ENCODE measurements at regions not wholly inside any gene's neighbourhood (a gene's known extent, or its start where the extent isn't known, plus 50 kb on each side); places are given as distances from the start of the nearest gene placed in this dataset.

DNA sequence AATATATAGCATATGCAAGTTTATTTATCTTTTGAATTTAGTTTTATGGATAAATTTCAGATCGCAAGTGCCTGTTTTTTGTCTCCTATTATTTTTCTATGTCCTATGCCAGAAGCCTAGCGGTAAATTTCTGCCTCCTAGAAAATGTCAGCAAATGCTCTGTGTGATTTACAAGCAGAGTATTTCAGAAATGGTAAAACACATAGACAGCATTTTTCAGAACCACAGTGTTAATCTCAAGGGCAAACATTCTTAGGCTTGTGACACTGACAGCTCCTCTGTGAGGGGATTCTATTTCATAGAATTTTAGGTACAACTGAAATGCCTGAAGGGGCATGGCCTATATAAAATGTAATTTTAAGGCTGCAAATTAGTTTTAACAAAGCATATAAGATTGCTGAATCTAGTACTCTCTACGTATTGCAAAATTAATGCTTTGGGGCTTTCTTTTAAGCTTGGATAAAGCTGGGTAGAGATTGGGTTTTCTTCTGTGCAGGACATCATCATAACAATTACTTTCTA, 89.9 kb upstream of the PTCHD4 start:
- Histone ChIP-seq H3K9me2 (replicated peaks; ENCODE audit: insufficient read depth, low read length) (no peaks in the 10 kb centered on the region), H4K20me1 (ENCODE audit: low read depth, low read length) (no peaks in the 10 kb centered on the region), H3F3A (ENCODE audit: insufficient read depth) (no peaks in the 10 kb centered on the region), H3K27me3 (ENCODE audit: low read length) (no peaks in the 10 kb centered on the region), H3K9ac (ENCODE audit: low read length) (no peak overlapping the region), H3K4me3 (ENCODE audit: insufficient read depth, low read length, poor library complexity, severe bottlenecking) (no peak overlapping the region), H3K27ac (ENCODE audit: low read depth, low read length) (no peak overlapping the region), H2AFZ (ENCODE audit: low read depth, low read length, severe bottlenecking) (no peak overlapping the region), H3K9me3 (ENCODE audit: insufficient read depth, low read length) (no peaks in the 10 kb centered on the region), H3K79me2 (ENCODE audit: insufficient read depth, low read length) (no peaks in the 10 kb centered on the region), H3K4me2 (ENCODE audit: low read depth, low read length, poor library complexity, severe bottlenecking) (no peak overlapping the region), H3K36me3 (ENCODE audit: low read length) (no peaks in the 10 kb centered on the region)
- no peak for TF ChIP-seq EZH2phosphoT487 (conservative IDR thresholded peaks at IDR 0.05; ENCODE audit: low read length)

DNA sequence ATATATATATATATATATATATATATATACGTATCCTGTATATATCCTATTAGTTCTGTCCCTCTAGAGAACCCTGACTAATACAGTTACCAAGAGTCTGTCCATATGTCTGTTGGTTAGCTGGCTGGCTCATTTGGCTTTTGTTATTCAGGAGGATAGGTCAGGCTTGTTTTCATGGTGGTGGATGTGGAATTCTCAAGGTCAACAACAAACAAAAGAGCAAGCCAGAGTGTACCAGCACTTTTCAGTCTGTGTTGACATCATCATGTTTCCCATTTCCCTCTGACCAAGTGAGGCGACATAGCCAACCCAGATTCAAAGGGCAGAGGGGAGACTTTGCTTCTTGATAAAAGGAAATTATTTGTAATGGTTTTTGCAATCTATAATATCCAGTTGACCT, 88.5 kb upstream of the PTCHD4 start:
- Histone ChIP-seq H3K27ac (ENCODE audit: low read depth, low read length) (no peak overlapping the region), H3K9me2 (replicated peaks; ENCODE audit: insufficient read depth, low read length) (no peaks in the 10 kb centered on the region), H3K9me3 (ENCODE audit: insufficient read depth, low read length) (no peaks in the 10 kb centered on the region), H3F3A (ENCODE audit: insufficient read depth) (no peaks in the 10 kb centered on the region), H3K4me3 (ENCODE audit: insufficient read depth, low read length, poor library complexity, severe bottlenecking) (no peak overlapping the region), H3K9ac (ENCODE audit: low read length) (no peak overlapping the region), H3K27me3 (ENCODE audit: low read length) (no peaks in the 10 kb centered on the region), H3K4me2 (ENCODE audit: low read depth, low read length, poor library complexity, severe bottlenecking) (no peak overlapping the region), H4K20me1 (ENCODE audit: low read depth, low read length) (no peaks in the 10 kb centered on the region), H3K79me2 (ENCODE audit: insufficient read depth, low read length) (no peaks in the 10 kb centered on the region), H2AFZ (ENCODE audit: low read depth, low read length, severe bottlenecking) (no peak overlapping the region), H3K36me3 (ENCODE audit: low read length) (no peaks in the 10 kb centered on the region)
- TF ChIP-seq, protein P1, sequence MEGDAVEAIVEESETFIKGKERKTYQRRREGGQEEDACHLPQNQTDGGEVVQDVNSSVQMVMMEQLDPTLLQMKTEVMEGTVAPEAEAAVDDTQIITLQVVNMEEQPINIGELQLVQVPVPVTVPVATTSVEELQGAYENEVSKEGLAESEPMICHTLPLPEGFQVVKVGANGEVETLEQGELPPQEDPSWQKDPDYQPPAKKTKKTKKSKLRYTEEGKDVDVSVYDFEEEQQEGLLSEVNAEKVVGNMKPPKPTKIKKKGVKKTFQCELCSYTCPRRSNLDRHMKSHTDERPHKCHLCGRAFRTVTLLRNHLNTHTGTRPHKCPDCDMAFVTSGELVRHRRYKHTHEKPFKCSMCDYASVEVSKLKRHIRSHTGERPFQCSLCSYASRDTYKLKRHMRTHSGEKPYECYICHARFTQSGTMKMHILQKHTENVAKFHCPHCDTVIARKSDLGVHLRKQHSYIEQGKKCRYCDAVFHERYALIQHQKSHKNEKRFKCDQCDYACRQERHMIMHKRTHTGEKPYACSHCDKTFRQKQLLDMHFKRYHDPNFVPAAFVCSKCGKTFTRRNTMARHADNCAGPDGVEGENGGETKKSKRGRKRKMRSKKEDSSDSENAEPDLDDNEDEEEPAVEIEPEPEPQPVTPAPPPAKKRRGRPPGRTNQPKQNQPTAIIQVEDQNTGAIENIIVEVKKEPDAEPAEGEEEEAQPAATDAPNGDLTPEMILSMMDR (IDR thresholded peaks at IDR 0.05; ENCODE audit: insufficient read depth, low read length, poor library complexity, severe bottlenecking): no peak
- no peak for TF ChIP-seq EZH2phosphoT487 (conservative IDR thresholded peaks at IDR 0.05; ENCODE audit: low read length)

DNA sequence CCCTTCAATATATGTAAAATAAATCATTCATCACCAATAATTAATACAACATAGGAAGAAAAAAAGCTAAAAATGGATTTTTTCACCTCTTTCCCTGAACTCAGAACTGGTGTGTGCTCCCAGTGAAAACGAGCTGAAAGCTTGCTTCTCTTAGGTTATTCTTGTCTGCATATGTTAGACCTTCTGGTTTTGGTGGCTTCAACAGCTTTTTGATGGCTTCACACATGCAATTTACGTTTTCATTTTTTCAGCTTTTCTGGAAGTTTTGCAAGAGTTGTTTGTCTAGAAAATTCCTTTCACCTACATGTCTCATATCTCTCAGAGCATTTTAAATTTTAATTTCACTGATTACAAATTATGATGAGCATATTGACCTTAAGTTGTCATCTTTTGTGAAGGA, 86.9 kb upstream of the PTCHD4 start:
- Histone ChIP-seq H4K20me1 (ENCODE audit: low read depth, low read length) (no peaks in the 10 kb centered on the region), H3K9me3 (ENCODE audit: insufficient read depth, low read length) (no peaks in the 10 kb centered on the region), H3F3A (ENCODE audit: insufficient read depth) (no peaks in the 10 kb centered on the region), H3K36me3 (ENCODE audit: low read length) (no peaks in the 10 kb centered on the region), H2AFZ (ENCODE audit: low read depth, low read length, severe bottlenecking) (no peak overlapping the region), H3K9me2 (replicated peaks; ENCODE audit: insufficient read depth, low read length) (no peaks in the 10 kb centered on the region), H3K4me2 (ENCODE audit: low read depth, low read length, poor library complexity, severe bottlenecking) (no peak overlapping the region), H3K4me3 (ENCODE audit: insufficient read depth, low read length, poor library complexity, severe bottlenecking) (no peak overlapping the region), H3K9ac (ENCODE audit: low read length) (no peak overlapping the region), H3K27ac (ENCODE audit: low read depth, low read length) (no peak overlapping the region), H3K27me3 (ENCODE audit: low read length) (no peaks in the 10 kb centered on the region), H3K79me2 (ENCODE audit: insufficient read depth, low read length) (no peaks in the 10 kb centered on the region)
- no peak for TF ChIP-seq EZH2phosphoT487 (conservative IDR thresholded peaks at IDR 0.05; ENCODE audit: low read length)

DNA sequence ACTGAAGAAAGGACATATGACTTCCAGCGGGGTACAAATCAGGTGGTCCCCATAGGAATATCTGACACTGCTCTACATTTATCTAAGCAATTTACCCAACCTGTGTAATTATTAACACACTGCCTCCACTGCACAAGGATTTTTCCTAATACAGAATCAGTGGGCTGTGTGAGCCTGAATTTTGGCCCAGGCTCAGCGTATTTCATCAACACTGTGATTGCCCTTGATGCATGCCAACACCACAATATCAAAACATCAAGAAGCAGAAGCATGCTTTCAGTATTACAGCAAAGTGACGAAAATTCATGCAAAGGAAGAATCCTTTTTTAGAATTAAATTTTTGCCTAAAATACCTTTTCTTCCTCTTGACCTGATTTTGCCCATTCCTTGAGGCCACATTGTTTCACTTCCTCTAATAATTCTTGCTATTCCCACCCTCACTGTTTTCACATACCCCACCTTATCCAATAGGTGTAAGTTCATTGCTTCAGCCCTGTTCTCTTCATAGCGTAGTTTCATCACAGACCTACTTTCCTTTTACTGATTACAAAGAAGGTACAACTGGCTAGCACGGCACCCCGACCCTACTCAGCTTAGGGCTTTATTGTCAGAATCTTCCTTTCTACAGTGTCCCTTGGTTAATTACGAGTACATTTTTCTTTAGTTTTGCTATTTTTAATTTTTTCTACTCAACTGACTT, 83.7 kb upstream of the PTCHD4 start:
- H3K4me3 ChIP-seq (ENCODE audit: insufficient read depth, low read length, poor library complexity, severe bottlenecking): no peak overlapping the region
- H3K36me3 ChIP-seq (ENCODE audit: low read length): no peaks in the 10 kb centered on the region
- H3K9me2 ChIP-seq (replicated peaks; ENCODE audit: insufficient read depth, low read length): no peaks in the 10 kb centered on the region
- no peaks in the 10 kb centered on the region for H3F3A ChIP-seq (ENCODE audit: insufficient read depth)
- H3K27me3 ChIP-seq (ENCODE audit: low read length): no peaks in the 10 kb centered on the region
- H3K4me2 ChIP-seq (ENCODE audit: low read depth, low read length, poor library complexity, severe bottlenecking): no peak overlapping the region
- TF ChIP-seq, protein P1 (IDR thresholded peaks at IDR 0.05; ENCODE audit: insufficient read depth, low read length, poor library complexity, severe bottlenecking): no peak
- no peak for TF ChIP-seq EZH2phosphoT487 (conservative IDR thresholded peaks at IDR 0.05; ENCODE audit: low read length)
- H3K79me2 ChIP-seq (ENCODE audit: insufficient read depth, low read length): no peaks in the 10 kb centered on the region
- no peaks in the 10 kb centered on the region; the same call in 1 of the 2 replicates for H4K20me1 ChIP-seq (ENCODE audit: low read depth, low read length)
- no peak overlapping the region for H3K9ac ChIP-seq (ENCODE audit: low read length)
- H3K27ac ChIP-seq (ENCODE audit: low read depth, low read length): no peak overlapping the region
- H3K9me3 ChIP-seq (ENCODE audit: insufficient read depth, low read length): no peaks in the 10 kb centered on the region
- no peak overlapping the region for H2AFZ ChIP-seq (ENCODE audit: low read depth, low read length, severe bottlenecking)
